Caco-2 (cell line): ENCODE measurements at regions not wholly inside any gene's neighbourhood (a gene's known extent, or its start where the extent isn't known, plus 50 kb on each side); places are given as distances from the start of the nearest gene placed in this dataset.

ENCODE experiments used
- BruUV-seq: library from RNA; stranded (reverse); fragments of 400-500 nt; replicated peaks from 2 replicates; lab custom pipeline; 2021; lab: Mats Ljungman, UMichigan
- CTCF ChIA-PET: fragments of 300-600 bp; sonication (Branson Sonifier 250); formaldehyde crosslinking; loops from one replicate; lab custom pipeline; 2022; ENCODE audit warnings: antibody characterized with exemption; lab: Charles Lee
- POLR2A ChIA-PET: fragments of 300-600 bp; sonication (Branson Sonifier 250); formaldehyde crosslinking; loops from one replicate; lab custom pipeline; 2022; ENCODE audit warnings: antibody characterized with exemption; lab: Charles Lee
- DNase-seq, 2 experiments: peaks; one replicate each; pipeline versions ENCODE4 v3.0.0 to v3.0.0-alpha.2; 2020 to 2022
- H3K27me3 ChIP-seq: replicated peaks from 2 replicates; pipeline ENCODE4 v1.6.0; 2011; ENCODE audit warnings: low read length; ENCODE audit not compliant: control insufficient read depth, insufficient read depth
- H3K36me3 ChIP-seq: 2 replicates; pipeline ENCODE4 v1.5.1; 2011; ENCODE audit warnings: low read length; ENCODE audit not compliant: control insufficient read depth, insufficient read depth
- H3K4me1 ChIP-seq: fragments of 250-450 bp; sonication (Bioruptor Pico); 2 replicates; pipeline ENCODE4 v1.5.1; 2020; ENCODE audit warnings: mild to moderate bottlenecking
- H3K4me3 ChIP-seq: 2 replicates; pipeline ENCODE4 v1.5.1; 2011; ENCODE audit warnings: low read depth, mild to moderate bottlenecking, control low read depth, low read length
- H3K9me3 ChIP-seq: fragments of 250-450 bp; sonication (Bioruptor Pico); 2 replicates; pipeline ENCODE4 v1.5.1; 2020; ENCODE audit warnings: mild to moderate bottlenecking, moderate library complexity
- H3K27ac Mint-ChIP-seq: one replicate; pipeline ENCODE4 v1.8.0; 2022; ENCODE audit warnings: mixed read lengths; ENCODE audit not compliant: unreplicated experiment
- H3K27me3 Mint-ChIP-seq: one replicate; pipeline ENCODE4 v1.8.0; 2022; ENCODE audit warnings: mixed read lengths; ENCODE audit not compliant: insufficient read depth, unreplicated experiment
- H3K36me3 Mint-ChIP-seq: one replicate; pipeline ENCODE4 v1.8.0; 2022; ENCODE audit warnings: mild to moderate bottlenecking, mixed read lengths; ENCODE audit not compliant: insufficient read depth, unreplicated experiment
- H3K4me1 Mint-ChIP-seq: one replicate; pipeline ENCODE4 v1.8.0; 2022; ENCODE audit warnings: low read depth, mixed read lengths; ENCODE audit not compliant: unreplicated experiment
- H3K4me3 Mint-ChIP-seq: one replicate; pipeline ENCODE4 v1.8.0; 2022; ENCODE audit warnings: mild to moderate bottlenecking, moderate library complexity, mixed read lengths; ENCODE audit not compliant: unreplicated experiment
- H3K9me3 Mint-ChIP-seq: one replicate; pipeline ENCODE4 v1.8.0; 2022; ENCODE audit warnings: mixed read lengths; ENCODE audit not compliant: unreplicated experiment
- CTCF ChIP-seq, 2 experiments: fragments of 200-600 bp in 1 of 2; IDR thresholded peaks; 1 replicate in 1 of 2; 2 replicates in 1 of 2; pipeline versions ENCODE4 v1.5.1 to v1.8.0; 2011 to 2022; ENCODE audit warnings: antibody characterized with exemption in 1 of 2, control low read depth in 1 of 2, inconsistent platforms in 1 of 2, low read depth in 1 of 2, low read length in 1 of 2, mild to moderate bottlenecking in 1 of 2, moderate library complexity in 1 of 2; ENCODE audit not compliant: insufficient read depth in 1 of 2, severe bottlenecking in 1 of 2, unreplicated experiment in 1 of 2
- intact Hi-C: fragments of 100-400 bp; cut with micrococcal nuclease; formaldehyde crosslinking; loops from one replicate; pipeline ENCODE4 v1.10.0; 2022; ENCODE audit not compliant: unreplicated experiment

- Mint-ChIP-seq H3K9me3 (no peaks in the 10 kb centered on the region), H3K27me3 (peaks cover 21% of the 10 kb centered on the region), H3K27ac (no peak overlapping the region), H3K4me1 (no peaks in the 10 kb centered on the region), H3K4me3 (no peak overlapping the region), H3K36me3 (no peaks in the 10 kb centered on the region)
- H3K27me3 ChIP-seq = no peaks in the 10 kb centered on the region; the same call in 1 of the 2 replicates
- no peak for DNase-seq
- intact Hi-C loops = no loop called here
- H3K4me3 ChIP-seq = no peak overlapping the region
- no TSS peak for BruUV-seq
- CTCF ChIA-PET = no interaction called here
- POLR2A ChIA-PET = no interaction called here
- H3K36me3 ChIP-seq = no peaks in the 10 kb centered on the region
- H3K9me3 ChIP-seq = no peaks in the 10 kb centered on the region
- no peaks in the 10 kb centered on the region for H3K4me1 ChIP-seq
- TF ChIP-seq CTCF (IDR thresholded peaks at IDR 0.05; ENCODE audit: insufficient read depth in 1 of 2, low read depth in 1 of 2, low read length in 1 of 2, severe bottlenecking in 1 of 2, unreplicated experiment in 1 of 2) = no peak
Observed at GRCh38 chr11:32171445-32171844, 80.6 kb downstream of the RCN1 start.

- no peak overlapping the region for H3K4me3 Mint-ChIP-seq
- no peak overlapping the region for H3K27ac Mint-ChIP-seq
- intact Hi-C loops = loop anchor here (2.0 kb wide), 2 partner anchors 531 to 1065 kb away; no protein-coding TSS in a partner anchor
- H3K36me3 ChIP-seq = no peaks in the 10 kb centered on the region
- H3K27me3 ChIP-seq = no peaks in the 10 kb centered on the region; the same call in 1 of the 2 replicates
- BruUV-seq = no TSS peak
- no peak overlapping the region for H3K4me3 ChIP-seq
- H3K4me1 ChIP-seq = no peaks in the 10 kb centered on the region
- H3K9me3 Mint-ChIP-seq = no peaks in the 10 kb centered on the region
- CTCF ChIA-PET = no interaction called here
- no peaks in the 10 kb centered on the region for H3K4me1 Mint-ChIP-seq
- POLR2A ChIA-PET = no interaction called here
- H3K9me3 ChIP-seq = no peaks in the 10 kb centered on the region
- H3K36me3 Mint-ChIP-seq = no peaks in the 10 kb centered on the region
- DNase-seq = no peak
- H3K27me3 Mint-ChIP-seq = peaks cover 19% of the 10 kb centered on the region
- TF ChIP-seq CTCF (IDR thresholded peaks at IDR 0.05; ENCODE audit: insufficient read depth in 1 of 2, low read depth in 1 of 2, low read length in 1 of 2, severe bottlenecking in 1 of 2, unreplicated experiment in 1 of 2) = no peak
Observed at GRCh38 chr11:32172041-32172847, 81.4 kb downstream of the RCN1 start.

GRCh38 chr11:32172848-32173834 is 82.3 kb downstream of the RCN1 start:
- POLR2A ChIA-PET = no interaction called here
- intact Hi-C loops = loop anchor here (1.0 to 2.0 kb wide), 4 partner anchors 58 to 1066 kb away; no protein-coding TSS in a partner anchor
- Mint-ChIP-seq H3K27me3 (peaks cover 22% of the 10 kb centered on the region), H3K9me3 (no peaks in the 10 kb centered on the region), H3K36me3 (no peaks in the 10 kb centered on the region), H3K4me3 (no peak overlapping the region), H3K27ac (no peak overlapping the region), H3K4me1 (no peaks in the 10 kb centered on the region)
- CTCF ChIA-PET = no interaction called here
- no peaks in the 10 kb centered on the region; the same call in 1 of the 2 replicates for H3K27me3 ChIP-seq
- H3K4me1 ChIP-seq = no peaks in the 10 kb centered on the region
- peak; percentile 42 to 64 for TF ChIP-seq CTCF (IDR thresholded peaks at IDR 0.05; ENCODE audit: insufficient read depth in 1 of 2, low read depth in 1 of 2, low read length in 1 of 2, severe bottlenecking in 1 of 2, unreplicated experiment in 1 of 2)
- no TSS peak for BruUV-seq
- H3K4me3 ChIP-seq = no peak overlapping the region
- H3K36me3 ChIP-seq = no peaks in the 10 kb centered on the region
- no peaks in the 10 kb centered on the region for H3K9me3 ChIP-seq
- peak; percentile 55 to 72 for DNase-seq
